ENCODE measurements at regions not wholly inside any gene's neighbourhood (a gene's known extent, or its start where the extent isn't known, plus 50 kb on each side); places are given as distances from the start of the nearest gene placed in this dataset.
A peak's percentile ranks its signal among the peaks of the same experiment; 100 is the strongest.

DNA sequence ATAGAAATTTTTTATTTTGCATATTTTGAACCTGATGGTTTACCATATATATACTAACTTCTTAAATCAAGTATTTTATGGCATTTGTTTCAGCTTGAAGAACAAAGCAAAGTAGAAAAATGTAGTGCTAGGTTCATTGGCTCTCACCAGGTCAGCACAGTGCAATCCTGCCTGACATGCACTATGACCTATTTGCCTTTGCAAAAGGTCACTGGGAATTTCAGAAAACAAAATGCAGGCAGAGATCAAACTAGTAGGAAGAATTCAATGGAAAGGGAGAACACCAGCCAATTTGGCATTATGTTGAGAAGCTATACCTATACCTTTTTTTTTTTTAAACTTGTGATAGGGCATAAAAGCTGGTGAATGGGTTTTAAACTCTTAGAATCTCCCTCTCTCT is 329.8 kb upstream of the SGO1 start:
- Histone ChIP-seq H3K27ac (no peak overlapping the region), H3K4me3 (no peak overlapping the region), H3K4me1 (no peaks in the 10 kb centered on the region), H3K36me3 (no peaks in the 10 kb centered on the region), H3K27me3 (no peaks in the 10 kb centered on the region), H3K9me3 (no peaks in the 10 kb centered on the region)
- DNase-seq (ENCODE audit: low spot score in 2 of 2) = no peak
- intact Hi-C loops (cut with DNase I) = loop anchor here (10.0 kb wide), 1 partner anchor 1239 kb away; the partner anchor contains the start of gene ZNF385D
- TF ChIP-seq, protein P1, sequence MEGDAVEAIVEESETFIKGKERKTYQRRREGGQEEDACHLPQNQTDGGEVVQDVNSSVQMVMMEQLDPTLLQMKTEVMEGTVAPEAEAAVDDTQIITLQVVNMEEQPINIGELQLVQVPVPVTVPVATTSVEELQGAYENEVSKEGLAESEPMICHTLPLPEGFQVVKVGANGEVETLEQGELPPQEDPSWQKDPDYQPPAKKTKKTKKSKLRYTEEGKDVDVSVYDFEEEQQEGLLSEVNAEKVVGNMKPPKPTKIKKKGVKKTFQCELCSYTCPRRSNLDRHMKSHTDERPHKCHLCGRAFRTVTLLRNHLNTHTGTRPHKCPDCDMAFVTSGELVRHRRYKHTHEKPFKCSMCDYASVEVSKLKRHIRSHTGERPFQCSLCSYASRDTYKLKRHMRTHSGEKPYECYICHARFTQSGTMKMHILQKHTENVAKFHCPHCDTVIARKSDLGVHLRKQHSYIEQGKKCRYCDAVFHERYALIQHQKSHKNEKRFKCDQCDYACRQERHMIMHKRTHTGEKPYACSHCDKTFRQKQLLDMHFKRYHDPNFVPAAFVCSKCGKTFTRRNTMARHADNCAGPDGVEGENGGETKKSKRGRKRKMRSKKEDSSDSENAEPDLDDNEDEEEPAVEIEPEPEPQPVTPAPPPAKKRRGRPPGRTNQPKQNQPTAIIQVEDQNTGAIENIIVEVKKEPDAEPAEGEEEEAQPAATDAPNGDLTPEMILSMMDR (IDR thresholded peaks at IDR 0.05) = no peak

DNA sequence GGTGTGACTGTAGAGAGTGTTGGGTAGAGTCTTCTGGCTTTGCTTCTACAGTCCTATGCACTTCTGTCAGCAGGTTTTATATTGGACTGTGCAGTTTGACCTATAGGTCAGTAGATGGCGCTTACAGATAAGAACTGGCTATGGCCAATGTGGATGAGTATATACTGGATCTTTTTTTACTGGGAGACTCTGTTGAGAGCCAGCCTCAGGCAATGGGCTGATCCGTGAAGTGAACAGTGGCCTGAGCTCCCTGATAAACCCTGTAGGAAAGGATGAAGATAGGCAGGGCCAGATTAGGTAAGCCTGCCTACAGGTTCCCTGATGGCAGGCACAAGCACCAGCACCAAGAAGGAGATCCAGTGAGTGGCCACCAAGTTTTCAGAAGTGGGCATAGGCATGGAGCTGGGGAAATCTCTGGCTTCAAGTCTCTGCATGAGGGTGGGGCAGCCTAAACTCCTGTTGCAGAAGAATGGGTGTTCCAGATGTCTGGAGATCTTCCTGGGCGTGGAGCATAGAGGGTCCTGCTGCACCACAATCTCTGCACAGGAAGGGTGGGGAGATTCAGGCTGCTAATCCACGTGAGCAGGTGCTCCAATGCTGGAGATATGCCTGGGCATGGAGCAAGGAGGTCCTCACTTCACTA is 326.0 kb upstream of the SGO1 start:
- intact Hi-C loops (cut with DNase I) = loop anchor here (5.0 to 10.0 kb wide), 3 partner anchors 1243 to 1605 kb away; partner anchors contain the start of gene ZNF385D
- H3K27ac ChIP-seq = no peak overlapping the region
- H3K27me3 ChIP-seq = no peaks in the 10 kb centered on the region
- TF ChIP-seq, protein P1 (IDR thresholded peaks at IDR 0.05) = peak; percentile 40 to 64 (median 50)
- no peaks in the 10 kb centered on the region for H3K9me3 ChIP-seq
- no peaks in the 10 kb centered on the region for H3K4me1 ChIP-seq
- no peak overlapping the region for H3K4me3 ChIP-seq
- DNase-seq (ENCODE audit: low spot score in 2 of 2) = no peak
- no peaks in the 10 kb centered on the region for H3K36me3 ChIP-seq

DNA sequence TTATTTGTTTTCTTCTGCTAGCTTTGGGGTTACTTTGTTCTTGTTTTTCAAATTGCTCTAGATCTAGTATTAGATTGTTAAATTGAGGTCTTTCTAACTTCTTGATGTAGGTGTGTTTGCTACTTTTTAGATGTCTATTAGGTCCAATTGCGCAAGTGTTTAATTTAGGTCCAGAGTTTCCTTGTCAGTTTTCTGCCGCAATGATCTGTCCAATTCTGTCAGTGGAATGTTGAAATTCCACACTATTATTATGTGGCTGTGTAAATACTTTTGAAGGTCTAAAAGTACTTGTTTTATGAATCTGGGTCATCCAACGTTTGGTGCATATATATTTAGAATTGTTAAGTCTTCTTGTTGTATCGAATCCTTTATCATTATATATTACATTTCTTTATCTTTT is 324.4 kb upstream of the SGO1 start:
- H3K36me3 ChIP-seq = no peaks in the 10 kb centered on the region
- intact Hi-C loops (cut with DNase I) = loop anchor here (5.0 to 10.0 kb wide), 3 partner anchors 1244 to 1607 kb away; partner anchors contain the start of gene ZNF385D
- no peak overlapping the region for H3K27ac ChIP-seq
- H3K9me3 ChIP-seq = no peaks in the 10 kb centered on the region
- no peaks in the 10 kb centered on the region for H3K4me1 ChIP-seq
- H3K4me3 ChIP-seq = no peak overlapping the region
- TF ChIP-seq, protein P1 (IDR thresholded peaks at IDR 0.05) = no peak
- no peak for DNase-seq (ENCODE audit: low spot score in 2 of 2)
- H3K27me3 ChIP-seq = no peaks in the 10 kb centered on the region

DNA sequence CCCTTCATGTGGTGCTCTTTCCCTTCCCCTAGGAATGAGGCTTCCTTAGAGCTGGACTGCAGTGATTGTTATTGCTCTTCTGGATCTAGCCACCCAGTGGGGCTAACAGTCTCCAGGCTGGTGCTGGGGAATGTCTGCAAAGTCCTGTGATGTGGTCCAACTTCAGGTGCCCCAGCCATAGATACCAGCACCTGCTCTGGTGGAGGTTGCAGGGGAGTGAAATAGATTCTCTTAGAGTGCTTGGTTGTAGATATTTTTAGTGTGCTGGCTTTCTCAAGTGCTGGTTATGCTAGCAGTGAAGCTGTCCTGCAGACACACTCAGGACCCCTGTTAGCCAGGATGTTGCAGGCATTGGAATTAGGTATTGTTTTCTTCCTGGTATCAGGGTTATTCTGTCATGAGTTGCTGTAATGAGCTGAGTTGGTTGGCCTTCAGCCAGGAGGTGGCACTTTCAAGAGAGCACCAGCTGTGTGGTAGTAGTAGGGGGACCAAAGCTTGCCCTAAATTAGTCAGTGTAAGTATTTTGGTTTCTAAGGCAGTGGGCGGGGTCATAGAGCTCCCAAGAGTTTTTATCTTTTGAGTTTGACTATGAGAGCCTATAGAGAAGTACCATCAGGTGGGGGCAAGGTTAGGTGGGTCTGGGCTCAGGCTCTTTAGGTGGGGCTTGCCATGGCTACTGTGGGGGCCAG is 317.5 kb upstream of the SGO1 start:
- DNase-seq (ENCODE audit: low spot score in 2 of 2) = no peak
- intact Hi-C loops (cut with DNase I) = no loop called here
- no peaks in the 10 kb centered on the region for H3K9me3 ChIP-seq

DNA sequence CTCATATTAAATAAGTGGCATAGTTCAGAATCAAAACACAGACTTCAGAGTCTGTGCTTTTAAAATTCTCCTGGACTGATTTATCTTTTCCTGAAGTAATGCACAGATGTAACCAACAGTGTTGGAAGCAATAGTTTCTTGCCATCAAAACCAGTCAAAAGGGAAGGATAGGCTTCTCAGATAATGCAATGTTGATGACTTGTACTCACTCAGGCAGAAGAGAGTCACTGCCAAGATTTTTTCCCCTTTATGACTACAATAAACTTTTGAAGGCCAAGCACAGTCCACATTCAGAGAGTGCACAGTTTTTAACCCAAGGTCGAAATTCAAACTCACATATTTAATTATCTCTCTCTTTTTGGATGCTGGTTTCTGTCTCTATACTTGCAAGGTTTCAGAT is 305.0 kb upstream of the SGO1 start:
- Histone ChIP-seq H3K27ac (no peak overlapping the region), H3K4me1 (no peaks in the 10 kb centered on the region), H3K4me3 (no peak overlapping the region), H3K27me3 (no peaks in the 10 kb centered on the region), H3K36me3 (no peaks in the 10 kb centered on the region), H3K9me3 (peaks cover 0 to 14% of the 10 kb centered on the region in 2 donors)
- intact Hi-C loops (cut with DNase I) = no loop called here
- TF ChIP-seq, protein P1 (IDR thresholded peaks at IDR 0.05) = no peak
- no peak for DNase-seq (ENCODE audit: low spot score in 2 of 2)

More for the DNA sequence above, 317.5 kb upstream of the SGO1 start:
- H3K27ac ChIP-seq = no peak overlapping the region
- no peak overlapping the region for H3K4me3 ChIP-seq
- H3K4me1 ChIP-seq = no peaks in the 10 kb centered on the region
- no peaks in the 10 kb centered on the region for H3K27me3 ChIP-seq
- TF ChIP-seq, protein P1 (IDR thresholded peaks at IDR 0.05) = no peak
- no peaks in the 10 kb centered on the region for H3K36me3 ChIP-seq

All from ascending aorta (tissue), 2 donors.